Caco-2 (cell line): ENCODE measurements at regions not wholly inside any gene's neighbourhood (a gene's known extent, or its start where the extent isn't known, plus 50 kb on each side); places are given as distances from the start of the nearest gene placed in this dataset.

Experiments used
- BruUV-seq: library from RNA; stranded (reverse); fragments of 400-500 nt; replicated peaks from 2 replicates; lab custom pipeline; 2021; lab: Mats Ljungman, UMichigan
- CTCF ChIA-PET: fragments of 300-600 bp; sonication (Branson Sonifier 250); formaldehyde crosslinking; loops from one replicate; lab custom pipeline; 2022; ENCODE audit warnings: antibody characterized with exemption; lab: Charles Lee
- POLR2A ChIA-PET: fragments of 300-600 bp; sonication (Branson Sonifier 250); formaldehyde crosslinking; loops from one replicate; lab custom pipeline; 2022; ENCODE audit warnings: antibody characterized with exemption; lab: Charles Lee
- DNase-seq, 2 experiments: peaks; one replicate each; pipeline versions ENCODE4 v3.0.0 to v3.0.0-alpha.2; 2020 to 2022
- H3K27me3 ChIP-seq: replicated peaks from 2 replicates; pipeline ENCODE4 v1.6.0; 2011; ENCODE audit warnings: low read length; ENCODE audit not compliant: control insufficient read depth, insufficient read depth
- H3K36me3 ChIP-seq: 2 replicates; pipeline ENCODE4 v1.5.1; 2011; ENCODE audit warnings: low read length; ENCODE audit not compliant: control insufficient read depth, insufficient read depth
- H3K4me1 ChIP-seq: fragments of 250-450 bp; sonication (Bioruptor Pico); 2 replicates; pipeline ENCODE4 v1.5.1; 2020; ENCODE audit warnings: mild to moderate bottlenecking
- H3K4me3 ChIP-seq: 2 replicates; pipeline ENCODE4 v1.5.1; 2011; ENCODE audit warnings: low read depth, mild to moderate bottlenecking, control low read depth, low read length
- H3K9me3 ChIP-seq: fragments of 250-450 bp; sonication (Bioruptor Pico); 2 replicates; pipeline ENCODE4 v1.5.1; 2020; ENCODE audit warnings: mild to moderate bottlenecking, moderate library complexity
- H3K27ac Mint-ChIP-seq: one replicate; pipeline ENCODE4 v1.8.0; 2022; ENCODE audit warnings: mixed read lengths; ENCODE audit not compliant: unreplicated experiment
- H3K27me3 Mint-ChIP-seq: one replicate; pipeline ENCODE4 v1.8.0; 2022; ENCODE audit warnings: mixed read lengths; ENCODE audit not compliant: insufficient read depth, unreplicated experiment
- H3K36me3 Mint-ChIP-seq: one replicate; pipeline ENCODE4 v1.8.0; 2022; ENCODE audit warnings: mild to moderate bottlenecking, mixed read lengths; ENCODE audit not compliant: insufficient read depth, unreplicated experiment
- H3K4me1 Mint-ChIP-seq: one replicate; pipeline ENCODE4 v1.8.0; 2022; ENCODE audit warnings: low read depth, mixed read lengths; ENCODE audit not compliant: unreplicated experiment
- H3K4me3 Mint-ChIP-seq: one replicate; pipeline ENCODE4 v1.8.0; 2022; ENCODE audit warnings: mild to moderate bottlenecking, moderate library complexity, mixed read lengths; ENCODE audit not compliant: unreplicated experiment
- H3K9me3 Mint-ChIP-seq: one replicate; pipeline ENCODE4 v1.8.0; 2022; ENCODE audit warnings: mixed read lengths; ENCODE audit not compliant: unreplicated experiment
- intact Hi-C: fragments of 100-400 bp; cut with micrococcal nuclease; formaldehyde crosslinking; loops from one replicate; pipeline ENCODE4 v1.10.0; 2022; ENCODE audit not compliant: unreplicated experiment
- TF ChIP-seq, protein P1 (sequence below), 2 experiments: fragments of 200-600 bp in 1 of 2; IDR thresholded peaks; 1 replicate in 1 of 2; 2 replicates in 1 of 2; pipeline versions ENCODE4 v1.5.1 to v1.8.0; 2011 to 2022; ENCODE audit warnings: antibody characterized with exemption in 1 of 2, control low read depth in 1 of 2, inconsistent platforms in 1 of 2, low read depth in 1 of 2, low read length in 1 of 2, mild to moderate bottlenecking in 1 of 2, moderate library complexity in 1 of 2; ENCODE audit not compliant: insufficient read depth in 1 of 2, severe bottlenecking in 1 of 2, unreplicated experiment in 1 of 2

DNA sequence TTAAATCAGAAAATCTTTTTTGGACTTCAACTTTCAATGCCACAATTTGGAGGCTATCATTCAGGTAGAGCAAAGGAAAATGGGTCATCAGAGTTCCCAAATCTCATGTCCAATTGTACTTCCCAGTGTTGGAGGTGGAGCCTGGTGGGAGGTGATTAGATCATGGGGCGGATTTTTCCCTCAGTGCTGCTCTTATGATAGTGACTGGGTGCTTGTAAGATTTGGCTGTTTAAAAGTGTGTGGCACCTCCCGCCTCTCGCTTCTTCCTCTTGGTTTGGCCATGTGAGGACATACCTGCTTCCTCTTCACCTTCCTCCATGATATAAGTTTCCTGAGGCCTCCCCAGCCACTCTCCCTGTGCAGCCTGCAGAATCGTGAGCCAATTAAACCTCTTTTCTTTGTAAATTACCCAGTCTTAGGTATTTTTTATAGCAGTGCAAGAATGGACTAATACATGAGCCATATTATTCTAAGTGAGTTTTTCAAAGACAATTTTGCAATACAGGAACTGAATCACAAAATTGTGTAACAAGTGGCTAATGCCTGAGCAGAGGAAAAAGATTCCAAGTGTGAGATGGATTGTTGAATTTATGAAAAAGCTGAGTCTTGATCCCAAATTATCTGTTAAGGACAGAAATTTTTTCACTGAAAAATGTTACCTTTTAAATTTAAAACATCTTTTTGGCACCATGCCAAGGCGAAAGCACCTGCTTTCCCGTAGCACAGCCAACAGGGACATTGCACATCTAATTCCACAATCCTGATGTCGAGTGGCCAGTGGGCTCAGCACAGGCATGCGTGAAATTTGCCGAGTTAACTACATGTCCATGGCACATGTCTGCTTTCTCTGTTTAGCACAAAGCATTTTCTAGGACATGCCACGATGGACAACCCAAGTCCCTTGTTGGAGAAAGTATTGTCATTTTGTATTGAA, 150.9 kb downstream of the COL6A3 start:
- no TSS peak for BruUV-seq

DNA sequence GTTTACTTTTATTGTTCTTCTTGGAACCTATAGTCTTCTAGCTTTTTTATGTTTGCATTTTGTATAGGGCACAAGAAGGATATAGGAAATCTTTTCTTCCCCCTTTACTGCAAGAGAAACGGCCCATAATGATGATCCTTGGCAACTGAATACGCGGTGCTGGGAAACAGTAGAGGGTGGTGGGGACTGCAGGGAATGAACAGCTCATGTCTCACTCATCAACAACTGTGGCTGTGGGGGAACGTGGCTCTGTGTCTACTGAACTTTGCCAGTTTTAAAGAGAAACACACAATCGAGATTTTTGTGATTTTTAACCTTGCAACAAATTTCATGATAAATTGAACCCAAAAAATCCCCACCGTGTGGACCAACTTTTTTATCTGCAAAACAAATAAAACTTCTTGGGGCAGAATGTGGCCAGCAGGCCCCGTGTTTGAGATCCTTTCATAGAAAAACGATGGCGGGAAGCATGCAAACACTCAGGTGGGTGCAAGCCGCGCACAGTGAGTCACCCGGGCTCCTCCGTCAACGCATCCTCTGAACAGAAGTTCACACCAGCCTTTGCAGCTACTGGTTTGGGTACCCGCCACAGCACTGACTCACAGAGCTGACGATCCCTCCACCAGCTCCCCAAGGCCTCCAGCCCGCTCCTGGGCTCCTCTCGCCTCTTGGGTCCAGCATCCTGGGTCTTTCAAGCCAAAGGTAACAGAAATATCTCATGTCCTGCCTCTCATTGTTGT, 149.3 kb downstream of the COL6A3 start:
- Mint-ChIP-seq H3K4me1 (no peaks in the 10 kb centered on the region), H3K36me3 (no peaks in the 10 kb centered on the region), H3K4me3 (no peak overlapping the region), H3K27ac (no peak overlapping the region), H3K9me3 (no peaks in the 10 kb centered on the region), H3K27me3 (no peaks in the 10 kb centered on the region)
- ChIA-PET CTCF (interaction anchor here (0.6 kb wide), 1 partner anchor 211 kb away, joined by 4 read pairs; no protein-coding TSS in a partner anchor), POLR2A (no interaction called here)
- no peaks in the 10 kb centered on the region for H3K9me3 ChIP-seq
- TF ChIP-seq, protein P1, sequence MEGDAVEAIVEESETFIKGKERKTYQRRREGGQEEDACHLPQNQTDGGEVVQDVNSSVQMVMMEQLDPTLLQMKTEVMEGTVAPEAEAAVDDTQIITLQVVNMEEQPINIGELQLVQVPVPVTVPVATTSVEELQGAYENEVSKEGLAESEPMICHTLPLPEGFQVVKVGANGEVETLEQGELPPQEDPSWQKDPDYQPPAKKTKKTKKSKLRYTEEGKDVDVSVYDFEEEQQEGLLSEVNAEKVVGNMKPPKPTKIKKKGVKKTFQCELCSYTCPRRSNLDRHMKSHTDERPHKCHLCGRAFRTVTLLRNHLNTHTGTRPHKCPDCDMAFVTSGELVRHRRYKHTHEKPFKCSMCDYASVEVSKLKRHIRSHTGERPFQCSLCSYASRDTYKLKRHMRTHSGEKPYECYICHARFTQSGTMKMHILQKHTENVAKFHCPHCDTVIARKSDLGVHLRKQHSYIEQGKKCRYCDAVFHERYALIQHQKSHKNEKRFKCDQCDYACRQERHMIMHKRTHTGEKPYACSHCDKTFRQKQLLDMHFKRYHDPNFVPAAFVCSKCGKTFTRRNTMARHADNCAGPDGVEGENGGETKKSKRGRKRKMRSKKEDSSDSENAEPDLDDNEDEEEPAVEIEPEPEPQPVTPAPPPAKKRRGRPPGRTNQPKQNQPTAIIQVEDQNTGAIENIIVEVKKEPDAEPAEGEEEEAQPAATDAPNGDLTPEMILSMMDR (IDR thresholded peaks at IDR 0.05; ENCODE audit: insufficient read depth in 1 of 2, low read depth in 1 of 2, low read length in 1 of 2, severe bottlenecking in 1 of 2, unreplicated experiment in 1 of 2) = no peak
- DNase-seq = no peak
- no peaks in the 10 kb centered on the region; the same call in 1 of the 2 replicates for H3K27me3 ChIP-seq
- intact Hi-C loops = no loop called here
- H3K4me1 ChIP-seq = peaks cover 3% of the 10 kb centered on the region; the same call in 1 of the 2 replicates
- BruUV-seq = no TSS peak
- H3K36me3 ChIP-seq = no peaks in the 10 kb centered on the region
- no peak overlapping the region for H3K4me3 ChIP-seq

More for the DNA sequence above, 150.9 kb downstream of the COL6A3 start:
- Histone ChIP-seq H3K4me3 (no peak overlapping the region), H3K4me1 (peaks cover 7% of the 10 kb centered on the region; the same call in 1 of the 2 replicates), H3K9me3 (no peaks in the 10 kb centered on the region), H3K27me3 (no peaks in the 10 kb centered on the region; the same call in 1 of the 2 replicates), H3K36me3 (no peaks in the 10 kb centered on the region)
- Mint-ChIP-seq H3K4me3 (no peak overlapping the region), H3K36me3 (no peaks in the 10 kb centered on the region), H3K4me1 (no peaks in the 10 kb centered on the region), H3K9me3 (no peaks in the 10 kb centered on the region), H3K27me3 (no peaks in the 10 kb centered on the region), H3K27ac (no peak overlapping the region)
- ChIA-PET CTCF (no interaction called here), POLR2A (no interaction called here)
- TF ChIP-seq, protein P1 (IDR thresholded peaks at IDR 0.05; ENCODE audit: insufficient read depth in 1 of 2, low read depth in 1 of 2, low read length in 1 of 2, severe bottlenecking in 1 of 2, unreplicated experiment in 1 of 2) = no peak
- DNase-seq = no peak
- intact Hi-C loops = no loop called here

GRCh38 chr2:237268004-237268708, 145.8 kb downstream of the COL6A3 start:
- no peak overlapping the region for H3K27ac Mint-ChIP-seq
- no peak overlapping the region for H3K4me3 ChIP-seq
- intact Hi-C loops = no loop called here
- H3K27me3 Mint-ChIP-seq = no peaks in the 10 kb centered on the region
- no peaks in the 10 kb centered on the region for H3K9me3 Mint-ChIP-seq
- no peaks in the 10 kb centered on the region; the same call in 1 of the 2 replicates for H3K27me3 ChIP-seq
- no peaks in the 10 kb centered on the region for H3K36me3 ChIP-seq
- no peaks in the 10 kb centered on the region for H3K4me1 ChIP-seq
- CTCF ChIA-PET = no interaction called here
- no peak overlapping the region for H3K4me3 Mint-ChIP-seq
- POLR2A ChIA-PET = no interaction called here
- TF ChIP-seq, protein P1 (IDR thresholded peaks at IDR 0.05; ENCODE audit: insufficient read depth in 1 of 2, low read depth in 1 of 2, low read length in 1 of 2, severe bottlenecking in 1 of 2, unreplicated experiment in 1 of 2) = no peak
- BruUV-seq = no TSS peak
- H3K36me3 Mint-ChIP-seq = no peaks in the 10 kb centered on the region
- DNase-seq = no peak
- H3K4me1 Mint-ChIP-seq = no peaks in the 10 kb centered on the region
- H3K9me3 ChIP-seq = no peaks in the 10 kb centered on the region
